ENCODE measurements at regions not wholly inside any gene's neighbourhood (a gene's known extent, or its start where the extent isn't known, plus 50 kb on each side); places are given as distances from the start of the nearest gene placed in this dataset.

DNA sequence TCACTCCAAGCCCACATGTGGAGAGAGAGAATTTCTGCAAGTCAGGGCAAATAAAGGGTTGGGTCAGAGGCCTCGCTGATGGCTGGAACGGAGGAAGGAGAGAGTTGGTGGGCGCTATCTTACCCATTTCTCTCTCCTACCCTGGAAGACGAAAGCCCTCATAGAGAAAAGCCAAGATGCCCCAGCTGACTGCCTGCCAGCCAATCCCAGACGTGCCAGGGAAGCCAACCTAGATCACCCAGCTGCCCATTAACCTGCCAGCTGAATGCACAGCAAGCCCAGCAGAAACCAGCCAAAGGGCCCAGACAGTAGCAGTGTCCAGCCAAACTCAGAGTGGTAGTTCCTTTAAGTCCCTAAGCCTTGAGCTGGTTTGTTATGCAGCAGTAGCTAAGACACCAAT, 167.0 kb upstream of the ZNF507 start:
- no peak overlapping the region for H3K4me3 ChIP-seq (ENCODE audit: low read depth in 1 of 2, low read length in 1 of 2)
- TF ChIP-seq, protein P1, sequence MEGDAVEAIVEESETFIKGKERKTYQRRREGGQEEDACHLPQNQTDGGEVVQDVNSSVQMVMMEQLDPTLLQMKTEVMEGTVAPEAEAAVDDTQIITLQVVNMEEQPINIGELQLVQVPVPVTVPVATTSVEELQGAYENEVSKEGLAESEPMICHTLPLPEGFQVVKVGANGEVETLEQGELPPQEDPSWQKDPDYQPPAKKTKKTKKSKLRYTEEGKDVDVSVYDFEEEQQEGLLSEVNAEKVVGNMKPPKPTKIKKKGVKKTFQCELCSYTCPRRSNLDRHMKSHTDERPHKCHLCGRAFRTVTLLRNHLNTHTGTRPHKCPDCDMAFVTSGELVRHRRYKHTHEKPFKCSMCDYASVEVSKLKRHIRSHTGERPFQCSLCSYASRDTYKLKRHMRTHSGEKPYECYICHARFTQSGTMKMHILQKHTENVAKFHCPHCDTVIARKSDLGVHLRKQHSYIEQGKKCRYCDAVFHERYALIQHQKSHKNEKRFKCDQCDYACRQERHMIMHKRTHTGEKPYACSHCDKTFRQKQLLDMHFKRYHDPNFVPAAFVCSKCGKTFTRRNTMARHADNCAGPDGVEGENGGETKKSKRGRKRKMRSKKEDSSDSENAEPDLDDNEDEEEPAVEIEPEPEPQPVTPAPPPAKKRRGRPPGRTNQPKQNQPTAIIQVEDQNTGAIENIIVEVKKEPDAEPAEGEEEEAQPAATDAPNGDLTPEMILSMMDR (IDR thresholded peaks at IDR 0.05) = no peak
- no peaks in the 10 kb centered on the region for H3K36me3 ChIP-seq
- no peaks in the 10 kb centered on the region for H3K9me3 ChIP-seq
- H3K27ac ChIP-seq = no peak overlapping the region
- no peaks in the 10 kb centered on the region for H3K4me1 ChIP-seq (ENCODE audit: control insufficient read depth in 1 of 2, insufficient read depth in 1 of 2, low read depth in 1 of 2, low read length in 1 of 2)
- H3K27me3 ChIP-seq = no peaks in the 10 kb centered on the region

DNA sequence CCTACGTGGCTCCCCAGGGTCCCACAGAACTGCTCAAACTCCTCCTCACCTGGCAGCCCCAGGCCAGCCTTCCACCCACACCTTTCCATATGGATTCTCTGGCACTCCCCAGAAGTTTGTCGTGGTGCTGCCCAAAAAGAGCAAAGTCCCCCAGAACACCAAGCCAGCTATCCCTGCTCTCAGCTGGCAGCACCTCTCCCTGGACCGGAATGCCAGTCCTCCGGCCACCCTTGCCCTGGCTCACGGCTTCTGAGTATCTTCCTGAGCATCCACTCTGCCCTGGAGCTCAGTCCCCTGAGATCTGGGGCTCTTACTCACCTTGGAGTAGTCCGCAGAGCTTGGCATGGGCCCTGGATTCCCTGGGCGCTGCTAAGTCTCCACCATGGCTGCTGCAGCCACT, 166.5 kb upstream of the ZNF507 start:
- H3K36me3 ChIP-seq = no peaks in the 10 kb centered on the region
- no peaks in the 10 kb centered on the region for H3K27me3 ChIP-seq
- H3K9me3 ChIP-seq = no peaks in the 10 kb centered on the region
- H3K27ac ChIP-seq = no peak overlapping the region
- no peak overlapping the region for H3K4me3 ChIP-seq (ENCODE audit: low read depth in 1 of 2, low read length in 1 of 2)
- TF ChIP-seq, protein P1 (IDR thresholded peaks at IDR 0.05) = no peak
- H3K4me1 ChIP-seq (ENCODE audit: control insufficient read depth in 1 of 2, insufficient read depth in 1 of 2, low read depth in 1 of 2, low read length in 1 of 2) = no peaks in the 10 kb centered on the region

DNA sequence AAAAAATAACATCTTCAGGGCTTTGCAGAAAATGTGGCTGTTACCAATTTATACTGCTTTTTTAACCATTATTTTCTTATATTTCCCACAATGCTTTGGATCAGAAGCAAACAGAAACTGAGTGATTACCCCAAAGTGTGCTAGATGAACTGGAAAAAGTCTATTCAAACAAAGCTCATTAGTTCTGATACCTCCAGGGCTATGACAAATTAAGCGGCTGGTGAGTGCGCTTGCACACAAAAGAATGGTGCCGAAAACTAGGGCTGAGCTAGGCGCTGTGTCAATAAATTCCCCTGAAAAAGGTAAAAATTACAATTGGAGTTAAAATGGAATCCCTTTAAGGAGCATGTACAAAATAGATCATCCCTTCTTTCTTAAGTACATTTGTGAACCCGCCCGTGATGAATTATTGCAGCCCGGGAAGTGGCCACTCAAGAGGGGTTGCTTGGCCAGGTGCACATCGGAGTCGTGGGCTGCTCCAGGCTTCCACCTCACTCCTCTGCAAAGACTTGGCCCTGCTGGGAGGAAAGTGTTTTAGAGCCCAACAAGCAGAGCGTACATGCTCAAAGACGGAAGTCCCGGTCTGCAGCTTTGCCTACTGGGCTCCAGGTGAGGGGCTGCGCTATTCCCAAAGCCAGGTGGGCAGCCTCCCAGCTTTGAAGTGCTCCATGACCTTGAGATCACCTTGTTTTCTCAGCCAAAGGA, 164.0 kb upstream of the ZNF507 start:
- no peaks in the 10 kb centered on the region for H3K9me3 ChIP-seq
- TF ChIP-seq, protein P1 (IDR thresholded peaks at IDR 0.05) = no peak
- H3K4me3 ChIP-seq (ENCODE audit: low read depth in 1 of 2, low read length in 1 of 2) = no peak overlapping the region
- no peaks in the 10 kb centered on the region for H3K27me3 ChIP-seq
- no peaks in the 10 kb centered on the region for H3K4me1 ChIP-seq (ENCODE audit: control insufficient read depth in 1 of 2, insufficient read depth in 1 of 2, low read depth in 1 of 2, low read length in 1 of 2)
- H3K27ac ChIP-seq = no peak overlapping the region
- H3K36me3 ChIP-seq = no peaks in the 10 kb centered on the region

DNA sequence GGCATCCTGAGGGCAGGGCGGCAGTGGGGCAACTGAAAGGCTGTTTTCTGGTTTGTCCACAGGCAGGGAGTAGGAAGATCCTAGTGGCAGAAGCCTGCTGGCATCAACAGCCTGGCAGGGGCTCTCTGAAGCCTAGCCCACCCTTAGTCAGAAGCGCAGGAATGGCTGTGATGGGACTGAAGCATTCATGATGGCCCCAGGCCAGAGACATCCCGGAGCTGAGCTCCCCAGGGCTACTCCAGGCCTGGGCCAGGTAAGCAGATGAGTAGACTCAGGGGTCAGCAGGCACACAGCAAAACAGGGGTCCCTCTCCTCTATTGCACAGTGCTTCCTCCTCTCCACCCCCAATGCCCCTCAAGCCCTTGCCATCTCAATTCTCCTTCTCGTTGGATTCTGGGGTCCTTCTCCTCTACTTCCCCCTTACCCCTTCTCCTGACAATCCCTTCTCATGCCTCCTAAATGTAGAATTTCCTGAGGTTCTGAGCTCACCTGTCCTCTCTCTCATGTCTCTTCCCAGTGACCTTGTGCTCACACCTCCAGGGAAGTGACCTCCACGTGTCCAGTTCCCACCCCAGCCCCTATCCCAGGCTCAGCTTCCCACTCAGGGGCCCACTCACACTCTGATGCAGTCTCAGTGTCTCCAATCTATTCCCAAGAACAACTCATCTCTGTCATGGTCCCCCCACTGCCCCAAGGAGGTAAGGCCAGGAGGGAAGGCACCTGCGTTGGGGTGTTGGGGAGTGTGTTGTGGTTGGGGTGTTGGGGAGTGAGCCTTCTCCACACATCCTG, 158.7 kb upstream of the ZNF507 start:
- H3K36me3 ChIP-seq = no peaks in the 10 kb centered on the region
- H3K4me1 ChIP-seq (ENCODE audit: control insufficient read depth in 1 of 2, insufficient read depth in 1 of 2, low read depth in 1 of 2, low read length in 1 of 2) = no peaks in the 10 kb centered on the region
- no peak overlapping the region for H3K4me3 ChIP-seq (ENCODE audit: low read depth in 1 of 2, low read length in 1 of 2)
- H3K27ac ChIP-seq = no peak overlapping the region
- TF ChIP-seq, protein P1 (IDR thresholded peaks at IDR 0.05) = no peak
- no peaks in the 10 kb centered on the region for H3K27me3 ChIP-seq
- H3K9me3 ChIP-seq = no peaks in the 10 kb centered on the region

DNA sequence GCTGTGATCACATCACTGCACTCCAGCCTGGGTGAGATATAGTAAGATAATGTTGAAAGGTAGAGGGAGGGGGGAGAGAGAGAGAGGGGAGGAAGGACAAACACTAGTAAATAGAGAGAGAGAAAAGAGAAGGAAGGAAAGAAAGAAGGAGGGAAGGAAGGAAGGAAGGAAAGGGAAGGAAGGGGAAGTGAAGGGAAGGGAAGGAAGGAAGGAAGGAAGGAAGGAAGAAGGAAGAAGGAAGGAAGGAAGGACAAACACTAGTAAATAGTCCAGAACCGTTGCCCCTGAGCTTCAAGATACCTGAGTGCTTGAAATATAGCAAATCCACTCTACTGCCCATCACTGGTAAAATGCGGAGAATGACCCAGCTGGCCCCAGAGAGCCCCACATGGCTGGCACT, 156.5 kb upstream of the ZNF507 start:
- Histone ChIP-seq H3K9me3 (no peaks in the 10 kb centered on the region), H3K4me1 (ENCODE audit: control insufficient read depth in 1 of 2, insufficient read depth in 1 of 2, low read depth in 1 of 2, low read length in 1 of 2) (no peaks in the 10 kb centered on the region), H3K27me3 (no peaks in the 10 kb centered on the region), H3K36me3 (no peaks in the 10 kb centered on the region), H3K27ac (no peak overlapping the region), H3K4me3 (ENCODE audit: low read depth in 1 of 2, low read length in 1 of 2) (no peak overlapping the region)
- TF ChIP-seq, protein P1 (IDR thresholded peaks at IDR 0.05) = no peak
